SK-N-SH treated with all-trans-retinoic acid at 6 μM for 48 hours (cell line): ENCODE measurements at regions not wholly inside any gene's neighbourhood (a gene's known extent, or its start where the extent isn't known, plus 50 kb on each side); places are given as distances from the start of the nearest gene placed in this dataset.

Experiments
- ESRRG ChIP-seq: fragments of 250-450 bp; sonication (Bioruptor Pico); IDR thresholded peaks from 2 replicates; pipeline ENCODE4 v1.6.1; 2021; ENCODE audit warnings: mild to moderate bottlenecking
- GLIS3 ChIP-seq: fragments of 250-450 bp; sonication (Bioruptor Pico); IDR thresholded peaks from 2 replicates; pipeline ENCODE4 v1.5.0; 2020; ENCODE audit warnings: mild to moderate bottlenecking, moderate library complexity
- RARB ChIP-seq: fragments of 250-450 bp; sonication (Bioruptor Pico); IDR thresholded peaks from 2 replicates; pipeline ENCODE4 v1.8.0; 2021; ENCODE audit warnings: mild to moderate bottlenecking, moderate library complexity
- TCF4 ChIP-seq: fragments of 250-450 bp; sonication (Bioruptor Pico); IDR thresholded peaks from 2 replicates; pipeline ENCODE4 v1.8.0; 2021; ENCODE audit warnings: mild to moderate bottlenecking, moderate library complexity, borderline replicate concordance
- ZFP3 ChIP-seq: fragments of 250-450 bp; sonication (Bioruptor Pico); IDR thresholded peaks from 2 replicates; pipeline ENCODE4 v1.5.0; 2020; ENCODE audit warnings: mild to moderate bottlenecking, moderate library complexity

- TF ChIP-seq GLIS3 (CRISPR knock-in tag) (no peak), ZFP3 (CRISPR knock-in tag) (no peak), RARB (no peak), ESRRG (CRISPR knock-in tag) (no peak), TCF4 (CRISPR knock-in tag) (no peak)
Measured at GRCh38 chr11:70776914-70777532, 378.7 kb downstream of the CTTN start.
